SU-DHL-6 (cell line): ENCODE measurements at regions not wholly inside any gene's neighbourhood (a gene's known extent, or its start where the extent isn't known, plus 50 kb on each side); places are given as distances from the start of the nearest gene placed in this dataset.

Experiments
- H2AFZ ChIP-seq: fragments of 200-600 bp; sonication (generic); 2 replicates; pipeline ENCODE4 v1.6.1; 2014; ENCODE audit warnings: low read depth, mild to moderate bottlenecking, moderate library complexity, mixed read lengths, antibody characterized with exemption, low read length; ENCODE audit not compliant: severe bottlenecking
- H3F3A ChIP-seq: fragments of 200-600 bp; shearing (Covaris generic); 2 replicates; pipeline ENCODE4 v1.6.0; 2016; ENCODE audit warnings: antibody characterized with exemption, mild to moderate bottlenecking; ENCODE audit not compliant: insufficient read depth
- H3K27ac ChIP-seq: fragments of 200-600 bp; sonication (generic); 2 replicates; pipeline ENCODE4 v1.5.1; 2016; ENCODE audit warnings: low read depth, mild to moderate bottlenecking, low read length, moderate library complexity, mixed read lengths
- H3K27me3 ChIP-seq: fragments of 200-600 bp; sonication (generic), shearing (Covaris generic); 2 replicates; pipeline ENCODE4 v1.6.0; 2014; ENCODE audit warnings: mild to moderate bottlenecking, low read length
- H3K36me3 ChIP-seq: fragments of 200-600 bp; sonication (generic); 2 replicates; pipeline ENCODE4 v1.6.1; 2014; ENCODE audit warnings: mild to moderate bottlenecking, low read length, mixed read lengths
- H3K4me2 ChIP-seq: fragments of 300-600, 200-600 bp; shearing (Covaris generic), sonication (generic); 2 replicates; pipeline ENCODE4 v1.6.0; 2014; ENCODE audit warnings: low read length, low read depth, mild to moderate bottlenecking; ENCODE audit not compliant: poor library complexity, severe bottlenecking
- H3K4me3 ChIP-seq: fragments of 200-600 bp; sonication (generic); 2 replicates; pipeline ENCODE4 v1.5.1; 2014; ENCODE audit warnings: antibody characterized with exemption, low read length, mild to moderate bottlenecking, mixed read lengths; ENCODE audit not compliant: insufficient read depth, poor library complexity, severe bottlenecking
- H3K79me2 ChIP-seq: fragments of 200-600 bp; sonication (generic); 2 replicates; pipeline ENCODE4 v1.6.1; 2014; ENCODE audit warnings: mild to moderate bottlenecking, low read length, moderate library complexity; ENCODE audit not compliant: insufficient read depth
- H3K9ac ChIP-seq: fragments of 200-600 bp; sonication (generic); 2 replicates; pipeline ENCODE4 v1.7.0; 2014; ENCODE audit warnings: mild to moderate bottlenecking, low read length
- H3K9me2 ChIP-seq: fragments of 200-600 bp; sonication (generic); replicated peaks from 2 replicates; pipeline ENCODE4 v1.6.1; 2014; ENCODE audit warnings: low read length; ENCODE audit not compliant: insufficient read depth
- H3K9me3 ChIP-seq: fragments of 200-600 bp; sonication (generic); 2 replicates; pipeline ENCODE4 v1.6.1; 2014; ENCODE audit warnings: low read length, mixed read lengths; ENCODE audit not compliant: insufficient read depth
- H4K20me1 ChIP-seq: fragments of 200-600 bp; sonication (generic); 2 replicates; pipeline ENCODE4 v1.6.1; 2014; ENCODE audit warnings: low read depth, mild to moderate bottlenecking, antibody characterized with exemption, low read length, moderate library complexity, mixed read lengths
- CTCF ChIP-seq: fragments of 200-600 bp; sonication (generic); IDR thresholded peaks from one replicate; pipeline ENCODE4 v1.5.1; 2017; ENCODE audit warnings: antibody characterized with exemption, mild to moderate bottlenecking, low read length, moderate library complexity; ENCODE audit not compliant: insufficient read depth, poor library complexity, severe bottlenecking
- EZH2phosphoT487 ChIP-seq: fragments of 200-600 bp; sonication (generic), shearing (Covaris generic); conservative IDR thresholded peaks from 2 replicates; pipeline ENCODE4 v1.6.1; 2018; ENCODE audit warnings: mild to moderate bottlenecking, antibody characterized with exemption, low read length, moderate library complexity, mixed read lengths

DNA sequence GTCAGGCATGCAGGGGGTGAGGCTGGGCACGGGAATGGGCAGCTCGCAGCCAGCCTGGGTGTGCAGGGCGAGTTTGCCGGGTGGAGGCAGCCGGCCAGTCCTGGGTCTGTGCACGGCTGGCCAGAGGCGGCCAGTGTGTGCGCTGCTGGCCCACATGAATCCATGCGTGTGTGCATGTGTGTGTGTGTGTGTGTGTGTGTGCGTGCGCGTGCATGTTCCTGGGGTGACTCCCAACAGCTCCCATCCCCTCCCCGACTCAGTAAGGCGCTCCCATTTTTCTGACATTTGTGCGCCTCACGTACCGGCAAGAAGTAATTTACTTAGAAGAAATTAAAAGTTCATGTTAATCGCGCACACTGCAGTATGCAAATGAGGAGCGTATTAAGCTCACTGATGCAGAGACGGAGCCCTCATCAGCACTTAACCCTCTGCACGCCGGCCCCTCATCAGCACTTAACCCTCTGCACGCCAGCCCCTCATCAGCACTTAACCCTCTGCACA is 55.4 kb upstream of the ACSF3 start:
- no peaks in the 10 kb centered on the region for H3K9me2 ChIP-seq
- H3K4me2 ChIP-seq, result peak overlapping the region; percentile 59
- no peaks in the 10 kb centered on the region for H3K27me3 ChIP-seq
- no peaks in the 10 kb centered on the region for H3K79me2 ChIP-seq
- H3K9me3 ChIP-seq, result no peaks in the 10 kb centered on the region
- H3K9ac ChIP-seq, result peak overlapping the region; percentile 66
- no peaks in the 10 kb centered on the region for H4K20me1 ChIP-seq
- H3K36me3 ChIP-seq, result no peaks in the 10 kb centered on the region
- H3K27ac ChIP-seq, result peak overlapping the region; percentile 94
- TF ChIP-seq EZH2phosphoT487 (no peak), CTCF (no peak)
- no peak overlapping the region for H2AFZ ChIP-seq
- peak overlapping the region; percentile 21 for H3K4me3 ChIP-seq
- peaks cover 9% of the 10 kb centered on the region; the same call in 1 of the 2 replicates for H3F3A ChIP-seq

- Histone ChIP-seq H3K79me2 (no peaks in the 10 kb centered on the region), H2AFZ (no peak overlapping the region), H3K4me2 (peak overlapping the region; percentile 59), H3F3A (peaks cover 9% of the 10 kb centered on the region; the same call in 1 of the 2 replicates), H3K9me2 (no peaks in the 10 kb centered on the region), H3K9ac (peak overlapping the region; percentile 66), H3K36me3 (no peaks in the 10 kb centered on the region), H3K27me3 (no peaks in the 10 kb centered on the region), H3K27ac (peak overlapping the region; percentile 94), H4K20me1 (no peaks in the 10 kb centered on the region), H3K9me3 (no peaks in the 10 kb centered on the region), H3K4me3 (peak overlapping the region; percentile 21)
- TF ChIP-seq EZH2phosphoT487 (no peak), CTCF (no peak)
Measured at GRCh38 chr16:89038811-89039735, 54.6 kb upstream of the ACSF3 start.

- Histone ChIP-seq H4K20me1 (no peaks in the 10 kb centered on the region), H3K27ac (peak overlapping the region; percentile 94), H3K9ac (peak overlapping the region; percentile 66), H3F3A (peaks cover 9% of the 10 kb centered on the region; the same call in 1 of the 2 replicates), H3K9me3 (no peaks in the 10 kb centered on the region), H3K36me3 (no peaks in the 10 kb centered on the region), H3K4me2 (peak overlapping the region; percentile 59), H3K27me3 (no peaks in the 10 kb centered on the region), H2AFZ (no peak overlapping the region), H3K4me3 (no peak overlapping the region), H3K79me2 (no peaks in the 10 kb centered on the region), H3K9me2 (no peaks in the 10 kb centered on the region)
- TF ChIP-seq CTCF (no peak), EZH2phosphoT487 (no peak)
Measured at GRCh38 chr16:89039756-89040155, 53.9 kb upstream of the ACSF3 start.
